ENCODE measurements at regions not wholly inside any gene's neighbourhood (a gene's known extent, or its start where the extent isn't known, plus 50 kb on each side); places are given as distances from the start of the nearest gene placed in this dataset.

GRCh38 chrX:14094191-14094590, 64.5 kb upstream of the GEMIN8 start:
- no peak for TF ChIP-seq CTCF (IDR thresholded peaks at IDR 0.05)
- no peak for TF ChIP-seq POLR2A (IDR thresholded peaks at IDR 0.05)
